Suprapubic skin (tissue), 4 donors: ENCODE measurements at regions not wholly inside any gene's neighbourhood (a gene's known extent, or its start where the extent isn't known, plus 50 kb on each side); places are given as distances from the start of the nearest gene placed in this dataset.
A peak's percentile ranks its signal among the peaks of the same experiment; 100 is the strongest.
"Not testable (repeated sequence)": the region's sequence is repeated elsewhere in the genome, so short reads cannot be mapped to it uniquely, and the experiment has no call there.

Source experiments
- DNase-seq, 2 donors: peaks; one replicate each; pipeline ENCODE4 v3.0.0-alpha.2; 2019; ENCODE audit warnings: low spot score in 2 of 2
- H3K27ac ChIP-seq: fragments of 200-600 bp; sonication (generic); one replicate; pipeline ENCODE4 v1.5.1; 2019
- H3K27me3 ChIP-seq: fragments of 200-600 bp; sonication (generic); one replicate; pipeline ENCODE4 v1.5.1; 2019
- H3K36me3 ChIP-seq: fragments of 200-600 bp; sonication (generic); one replicate; pipeline ENCODE4 v1.5.1; 2019
- H3K4me1 ChIP-seq: fragments of 200-600 bp; sonication (generic); one replicate; pipeline ENCODE4 v1.5.1; 2019
- H3K4me3 ChIP-seq: fragments of 200-600 bp; sonication (generic); one replicate; pipeline ENCODE4 v1.5.1; 2019; ENCODE audit warnings: mild to moderate bottlenecking
- H3K9me3 ChIP-seq: fragments of 200-600 bp; sonication (generic); one replicate; pipeline ENCODE4 v1.5.1; 2019
- EP300 ChIP-seq: sonication (generic); formaldehyde crosslinking; IDR thresholded peaks from one replicate; pipeline ENCODE4 v1.6.1; 2017; ENCODE audit warnings: antibody characterized with exemption
- POLR2A ChIP-seq, 2 donors: fragments of 450-650 bp; IDR thresholded peaks; one replicate each; pipeline ENCODE4 v1.6.1; 2017; ENCODE audit warnings: antibody characterized with exemption in 2 of 2, mild to moderate bottlenecking in 2 of 2, moderate library complexity in 2 of 2
- POLR2AphosphoS5 ChIP-seq, 3 donors: sonication (generic); formaldehyde crosslinking; IDR thresholded peaks; one replicate each; pipeline ENCODE4 v1.6.1; 2017; ENCODE audit warnings: antibody characterized with exemption in 3 of 3
- WGBS: methylation state at CpG from one replicate; pipeline ENCODE4 v1.1.5; 2018; 5-methylcytosine and 5-hydroxymethylcytosine counted together
- TF ChIP-seq, protein P1 (sequence below), 2 donors: fragments of 200-600 bp in 1 of 2; fragments of 450-650 bp in 1 of 2; sonication (generic) in 1 of 2; IDR thresholded peaks; one replicate each; pipeline ENCODE4 v1.5.1; 2016 to 2019; ENCODE audit warnings: antibody characterized with exemption in 2 of 2, mild to moderate bottlenecking in 1 of 2, moderate library complexity in 1 of 2

DNA sequence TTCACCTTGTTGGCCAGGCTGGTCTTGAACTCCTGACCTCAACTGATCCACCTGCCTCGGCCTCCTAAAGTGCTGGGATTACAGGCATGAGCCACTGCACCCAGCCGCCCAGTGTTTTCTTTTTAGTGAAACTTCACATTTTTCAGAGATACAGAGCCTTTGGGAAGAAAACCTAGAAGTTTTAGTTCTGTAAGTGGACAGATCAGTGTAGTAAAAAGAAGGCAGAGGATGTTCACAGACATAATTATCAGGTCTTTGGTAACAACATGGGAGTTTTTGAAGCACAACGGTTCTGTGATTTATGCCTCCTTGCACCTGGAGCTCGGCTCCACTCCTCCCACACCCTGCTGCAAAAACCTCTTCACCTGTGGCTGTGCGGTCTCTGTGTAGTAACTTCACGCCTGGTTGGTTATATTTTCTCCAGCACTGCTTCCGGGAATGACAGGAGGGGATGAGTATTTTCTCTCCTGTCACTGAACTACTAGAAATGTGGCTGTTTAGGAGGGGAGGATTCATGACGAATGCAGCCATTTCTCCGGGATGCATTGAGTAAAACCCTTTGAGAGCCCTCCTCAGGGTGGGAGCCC, 67.0 kb downstream of the ARF6 start:
- no peaks in the 10 kb centered on the region for H3K27me3 ChIP-seq
- no peaks in the 10 kb centered on the region for H3K9me3 ChIP-seq
- H3K36me3 ChIP-seq: no peaks in the 10 kb centered on the region
- peaks cover 18% of the 10 kb centered on the region for H3K4me1 ChIP-seq
- H3K4me3 ChIP-seq: no peak overlapping the region
- H3K27ac ChIP-seq: peak overlapping the region; percentile 78
- DNase-seq: no peak
- no peak for TF ChIP-seq POLR2AphosphoS5 (IDR thresholded peaks at IDR 0.05)
- WGBS: 51% methylated on average over 9 of the region's 9 CpGs

DNA sequence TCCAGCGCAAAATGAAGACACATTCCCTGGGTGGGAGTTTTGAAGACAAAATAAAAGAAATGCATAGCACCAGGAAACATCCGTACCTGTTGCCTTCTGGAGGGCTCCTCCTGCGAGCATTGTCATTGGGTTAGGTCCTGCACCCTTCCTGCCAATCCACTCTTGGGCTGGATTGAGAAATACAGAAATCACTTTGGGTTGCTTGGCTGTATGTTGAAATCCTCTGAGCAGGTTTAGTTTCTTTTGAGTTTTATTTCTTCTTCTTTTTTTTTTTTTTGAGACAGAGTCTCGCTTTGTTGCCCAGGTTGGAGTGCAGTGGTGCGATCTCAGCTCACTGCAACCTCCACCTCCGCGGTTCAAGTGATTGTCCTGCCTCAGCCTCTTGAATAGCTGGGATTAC, 67.6 kb downstream of the ARF6 start:
- peak overlapping the region; percentile 78 for H3K27ac ChIP-seq
- TF ChIP-seq POLR2A (IDR thresholded peaks at IDR 0.05) (no peak), EP300 (no peak), POLR2AphosphoS5 (IDR thresholded peaks at IDR 0.05) (no peak)
- TF ChIP-seq, protein P1, sequence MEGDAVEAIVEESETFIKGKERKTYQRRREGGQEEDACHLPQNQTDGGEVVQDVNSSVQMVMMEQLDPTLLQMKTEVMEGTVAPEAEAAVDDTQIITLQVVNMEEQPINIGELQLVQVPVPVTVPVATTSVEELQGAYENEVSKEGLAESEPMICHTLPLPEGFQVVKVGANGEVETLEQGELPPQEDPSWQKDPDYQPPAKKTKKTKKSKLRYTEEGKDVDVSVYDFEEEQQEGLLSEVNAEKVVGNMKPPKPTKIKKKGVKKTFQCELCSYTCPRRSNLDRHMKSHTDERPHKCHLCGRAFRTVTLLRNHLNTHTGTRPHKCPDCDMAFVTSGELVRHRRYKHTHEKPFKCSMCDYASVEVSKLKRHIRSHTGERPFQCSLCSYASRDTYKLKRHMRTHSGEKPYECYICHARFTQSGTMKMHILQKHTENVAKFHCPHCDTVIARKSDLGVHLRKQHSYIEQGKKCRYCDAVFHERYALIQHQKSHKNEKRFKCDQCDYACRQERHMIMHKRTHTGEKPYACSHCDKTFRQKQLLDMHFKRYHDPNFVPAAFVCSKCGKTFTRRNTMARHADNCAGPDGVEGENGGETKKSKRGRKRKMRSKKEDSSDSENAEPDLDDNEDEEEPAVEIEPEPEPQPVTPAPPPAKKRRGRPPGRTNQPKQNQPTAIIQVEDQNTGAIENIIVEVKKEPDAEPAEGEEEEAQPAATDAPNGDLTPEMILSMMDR (IDR thresholded peaks at IDR 0.05): no peak
- H3K4me3 ChIP-seq: no peak overlapping the region
- DNase-seq: no peak
- H3K27me3 ChIP-seq: no peaks in the 10 kb centered on the region
- H3K9me3 ChIP-seq: no peaks in the 10 kb centered on the region
- WGBS: 69% methylated on average over 7 of the region's 7 CpGs
- peaks cover 16% of the 10 kb centered on the region for H3K4me1 ChIP-seq
- no peaks in the 10 kb centered on the region for H3K36me3 ChIP-seq

DNA sequence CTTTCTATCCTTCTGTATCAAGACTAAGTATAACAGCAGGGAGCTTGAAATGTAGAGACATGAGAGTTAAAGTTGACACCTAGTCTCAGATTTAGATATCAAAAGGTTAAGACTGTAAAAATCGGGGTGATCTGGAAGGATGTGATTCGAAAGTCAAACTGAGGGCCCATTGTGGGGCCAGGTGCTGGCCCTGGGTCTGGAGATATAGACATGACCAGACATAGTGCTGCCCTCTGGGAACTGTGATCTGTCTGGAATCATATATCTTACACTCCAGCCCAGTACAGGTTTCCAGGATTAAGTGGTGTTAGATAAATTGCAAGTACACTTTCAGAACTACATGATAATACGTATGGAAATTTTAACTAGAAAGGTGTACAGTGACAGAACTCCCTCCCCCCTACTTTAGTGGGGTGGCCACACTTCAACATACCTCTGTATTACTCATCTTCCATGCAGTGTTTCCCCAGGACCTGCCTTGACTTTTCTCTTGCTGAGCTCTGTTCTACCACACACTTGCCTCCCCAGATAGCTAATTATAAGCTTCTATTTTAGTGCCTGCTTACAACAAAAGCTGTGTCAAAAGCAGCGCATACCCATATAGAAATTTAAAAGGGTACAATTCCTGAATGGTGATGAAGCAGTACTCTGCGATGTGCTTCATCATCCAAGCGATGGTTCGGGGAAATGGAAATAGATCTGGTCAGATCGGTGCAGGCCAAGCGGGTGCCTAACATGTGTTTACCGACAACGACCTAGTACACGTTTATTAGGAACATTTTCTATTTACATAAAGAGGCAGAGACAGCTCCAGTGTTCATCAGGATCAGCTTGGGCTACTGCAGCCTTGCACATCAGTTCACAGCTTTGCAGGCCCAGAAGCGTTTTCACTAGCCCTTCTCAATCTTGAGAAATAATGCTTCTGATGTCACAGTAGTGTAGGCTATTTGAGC, 68.7 kb downstream of the ARF6 start:
- WGBS: 79% methylated on average over 13 of the region's 13 CpGs
- Histone ChIP-seq H3K36me3 (no peaks in the 10 kb centered on the region), H3K4me1 (peaks cover 23% of the 10 kb centered on the region), H3K4me3 (no peak overlapping the region), H3K9me3 (no peaks in the 10 kb centered on the region), H3K27ac (peak overlapping the region; percentile 78), H3K27me3 (no peaks in the 10 kb centered on the region)
- TF ChIP-seq POLR2AphosphoS5 (IDR thresholded peaks at IDR 0.05) (no peak), POLR2A (IDR thresholded peaks at IDR 0.05) (no peak), EP300 (no peak)
- TF ChIP-seq, protein P1 (IDR thresholded peaks at IDR 0.05): no peak
- no peak for DNase-seq

DNA sequence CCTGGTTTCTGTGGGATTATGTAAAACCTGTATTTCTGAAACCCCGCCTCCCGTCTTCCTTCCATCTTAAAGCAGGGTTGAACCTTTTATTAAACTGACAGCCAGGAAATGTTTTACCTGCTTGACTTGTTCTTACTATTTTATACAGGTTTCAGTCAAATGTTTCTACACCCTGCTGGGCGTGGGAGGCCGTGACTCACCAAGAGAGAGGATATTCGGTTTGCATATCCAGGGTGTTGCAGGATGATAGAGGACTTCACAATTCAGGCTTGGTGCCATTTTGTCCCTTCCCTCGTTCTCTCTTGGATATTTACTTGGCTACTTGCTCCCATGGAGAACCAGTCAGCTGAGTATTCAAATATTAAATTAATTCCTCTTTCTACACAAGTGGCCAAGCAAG, 69.7 kb downstream of the ARF6 start:
- 36% methylated on average over 6 of the region's 6 CpGs for WGBS
- Histone ChIP-seq H3K4me1 (peaks cover 31% of the 10 kb centered on the region), H3K36me3 (no peaks in the 10 kb centered on the region)

DNA sequence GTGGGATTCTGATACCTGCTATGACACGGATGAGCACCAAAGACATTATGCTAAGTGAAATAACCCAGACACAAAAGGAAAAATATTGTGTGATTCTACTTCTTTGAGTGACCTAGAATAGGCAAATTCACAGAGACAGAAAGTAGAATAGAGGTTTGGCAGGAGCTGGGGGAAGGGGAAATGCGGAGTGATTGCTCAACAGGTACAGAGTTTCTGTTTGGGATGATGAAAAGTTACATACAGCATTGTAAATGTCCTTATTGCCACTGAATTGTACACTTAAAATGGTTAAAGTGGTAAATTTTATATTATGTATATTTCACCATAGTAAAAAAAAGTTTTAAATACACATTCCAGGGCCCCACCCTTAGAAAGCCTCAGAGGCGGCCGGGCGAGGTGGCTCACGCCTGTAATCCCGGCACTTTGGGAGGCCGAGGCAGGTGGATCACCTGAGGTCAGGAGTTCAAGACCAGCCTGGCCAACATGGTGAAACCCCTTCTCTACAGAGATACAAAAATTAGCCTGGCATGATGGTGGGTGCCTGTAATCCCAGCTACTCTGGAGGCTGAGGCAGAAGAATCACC, 72.3 kb downstream of the ARF6 start:
- peaks cover 38% of the 10 kb centered on the region for H3K4me1 ChIP-seq
- DNase-seq, H3K9me3 ChIP-seq, H3K27ac ChIP-seq, H3K4me3 ChIP-seq, H3K27me3 ChIP-seq, H3K36me3 ChIP-seq: not testable (repeated sequence)
- 80% methylated on average over 8 of the region's 8 CpGs for WGBS

More for the DNA sequence above, 69.7 kb downstream of the ARF6 start:
- TF ChIP-seq POLR2AphosphoS5 (IDR thresholded peaks at IDR 0.05): peak in 2 of 3 donors; percentile 38 to 84
- no peak for TF ChIP-seq POLR2A (IDR thresholded peaks at IDR 0.05)
- Histone ChIP-seq H3K4me3 (no peak overlapping the region), H3K9me3 (no peaks in the 10 kb centered on the region), H3K27ac (peak overlapping the region; percentile 78), H3K27me3 (no peaks in the 10 kb centered on the region)
- no peak for DNase-seq

DNA sequence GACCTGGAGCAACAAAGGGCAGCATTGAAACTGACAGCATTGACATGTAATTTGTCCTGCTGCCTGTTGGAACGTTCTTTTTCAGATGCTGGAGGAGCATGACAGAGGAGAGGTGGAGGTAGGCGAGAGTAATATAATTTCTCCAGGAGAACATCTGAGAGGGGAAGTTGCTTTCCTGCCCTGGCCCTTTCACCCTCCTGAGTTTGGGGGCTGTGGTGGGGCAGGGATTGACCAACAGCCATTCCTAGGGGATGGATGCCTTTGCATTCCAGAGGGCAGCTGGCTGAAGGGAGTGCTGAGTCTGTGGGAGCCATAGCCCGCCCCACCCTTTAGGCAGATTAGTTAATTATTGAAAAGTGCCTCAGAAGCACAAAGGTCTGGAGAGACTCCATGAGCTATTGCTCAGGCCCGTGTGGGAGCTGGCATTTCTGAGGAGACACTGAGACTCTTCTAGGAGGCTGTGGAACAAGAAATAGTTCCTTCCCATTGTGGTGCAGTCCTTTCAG, 73.5 kb downstream of the ARF6 start:
- Histone ChIP-seq H3K36me3 (no peaks in the 10 kb centered on the region), H3K27ac (peak overlapping the region; percentile 79), H3K4me1 (peaks cover 50% of the 10 kb centered on the region), H3K4me3 (no peak overlapping the region), H3K27me3 (no peaks in the 10 kb centered on the region), H3K9me3 (no peaks in the 10 kb centered on the region)
- 22% methylated on average over 4 of the region's 4 CpGs for WGBS
- no peak for DNase-seq
- TF ChIP-seq POLR2AphosphoS5 (IDR thresholded peaks at IDR 0.05): no peak
- TF ChIP-seq, protein P1 (IDR thresholded peaks at IDR 0.05): no peak
- no peak for TF ChIP-seq POLR2A (IDR thresholded peaks at IDR 0.05)
- TF ChIP-seq EP300: no peak
